NCI-H345 treated with DMSO at 0.1 percent for 48 hours (cell line): ENCODE measurements at regions not wholly inside any gene's neighbourhood (a gene's known extent, or its start where the extent isn't known, plus 50 kb on each side); places are given as distances from the start of the nearest gene placed in this dataset.

Experiments used
- DNase-seq: peaks from one replicate; lab custom pipeline; 2025; ENCODE audit not compliant: unreplicated experiment; lab: John Stamatoyannopoulos, UW

GRCh38 chr21:43364261-43364510, 62.7 kb downstream of the SIK1 start:
- DNase-seq, result no peak

- no peak for DNase-seq
These were observed 63.2 kb downstream of the SIK1 start for GRCh38 chr21:43363506-43364260.

DNA sequence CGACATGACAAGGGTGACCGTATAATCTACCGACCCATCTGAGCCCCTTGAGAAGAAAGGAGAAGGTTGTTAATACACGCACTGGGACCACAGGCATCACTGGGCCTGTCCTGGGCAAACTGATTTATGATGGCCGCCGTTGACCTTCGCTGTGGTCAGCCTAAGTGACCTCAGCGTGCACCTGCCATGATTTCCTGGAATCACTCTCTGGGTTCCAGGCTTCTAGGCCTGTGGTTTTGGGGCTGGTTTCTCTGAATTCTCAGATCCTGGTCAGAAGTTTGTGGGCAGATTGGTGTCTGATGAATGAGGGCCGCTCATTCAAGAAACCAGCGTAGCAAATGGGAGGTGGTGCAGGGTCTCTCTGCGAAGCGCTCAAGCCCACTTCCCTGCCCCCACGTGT, 64.0 kb downstream of the SIK1 start:
- no peak for DNase-seq

DNA sequence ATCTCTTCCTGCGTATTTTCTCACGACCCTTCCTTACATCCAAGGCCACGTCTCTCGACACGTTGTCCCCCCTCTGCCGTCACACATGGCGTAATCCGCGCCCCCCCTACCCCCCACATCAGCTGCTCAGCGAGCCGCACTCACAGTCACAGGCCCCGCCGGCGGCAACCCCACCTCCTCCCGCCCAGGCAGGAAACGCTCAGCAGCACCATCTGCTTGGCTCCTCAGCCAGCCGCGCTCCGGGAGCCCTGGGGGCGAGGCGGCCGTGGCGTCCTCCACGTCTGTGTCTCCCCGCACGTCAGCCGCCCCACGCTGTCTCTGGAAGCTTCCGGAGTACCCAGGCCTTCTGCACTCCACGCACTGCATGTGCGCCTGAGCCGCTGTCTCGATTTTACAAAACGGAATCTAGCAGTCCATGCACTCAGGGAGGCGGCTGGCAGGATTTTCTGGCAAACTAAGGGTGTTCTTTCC, 64.6 kb downstream of the SIK1 start:
- no peak for DNase-seq

- no peak for DNase-seq
These were observed 65.2 kb downstream of the SIK1 start for GRCh38 chr21:43361493-43362296.

DNA sequence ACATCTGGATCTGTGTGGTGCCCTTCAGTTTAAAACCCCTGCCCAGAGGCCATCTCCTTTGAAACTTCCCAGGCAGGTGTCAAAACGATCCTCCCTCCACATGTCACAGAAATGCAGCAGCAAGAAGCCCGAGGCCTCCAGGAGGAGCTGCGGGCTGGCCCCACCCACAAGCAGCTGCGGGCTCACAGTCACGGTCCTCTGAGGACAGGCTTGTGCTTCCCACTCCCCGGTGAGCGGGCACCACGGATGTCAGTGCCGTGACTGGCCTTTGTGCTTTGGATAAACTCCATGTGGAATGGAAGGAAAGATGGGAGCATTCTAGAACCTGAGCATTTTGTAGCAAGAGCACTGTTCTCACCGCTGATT, 65.8 kb downstream of the SIK1 start:
- DNase-seq, result peak; percentile 26

GRCh38 chr21:43360441-43361126, 66.3 kb downstream of the SIK1 start:
- no peak for DNase-seq

GRCh38 chr21:43358940-43359822, 67.8 kb downstream of the SIK1 start:
- no peak for DNase-seq

DNA sequence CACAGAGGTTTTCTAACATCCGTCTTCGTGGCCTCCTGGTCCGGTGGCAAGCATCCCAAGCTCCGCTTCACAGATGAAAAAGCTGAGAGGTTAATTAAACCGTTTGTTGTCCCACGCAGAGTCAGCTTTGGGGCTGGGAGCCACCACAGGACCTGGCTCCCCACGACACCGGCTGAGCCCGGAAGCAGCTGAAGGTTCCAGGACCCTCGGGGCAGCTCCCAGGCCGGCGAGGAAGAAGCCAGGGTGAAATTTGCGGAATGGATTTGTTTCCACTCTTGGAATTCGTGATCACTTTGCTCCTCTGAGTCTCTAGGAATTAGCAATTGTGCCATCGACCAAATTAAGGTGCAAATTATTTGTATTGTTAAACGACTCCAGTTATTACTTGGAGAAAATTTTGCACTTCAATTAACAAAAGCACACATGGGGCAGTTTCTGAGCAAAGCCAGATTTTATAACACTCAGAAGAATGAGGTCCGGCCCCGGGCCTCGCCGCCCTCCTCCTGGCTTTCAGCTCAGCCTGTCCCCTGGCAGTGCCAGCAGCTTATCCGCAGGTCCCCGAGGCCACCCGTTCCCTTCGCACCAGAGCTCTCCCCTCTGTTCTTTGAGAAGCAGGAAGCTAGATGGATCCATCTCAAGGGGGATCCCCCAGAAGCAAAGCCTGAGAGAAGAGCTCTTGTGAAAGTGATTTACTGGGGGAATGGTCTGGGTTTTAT, 69.1 kb downstream of the SIK1 start:
- no peak for DNase-seq

DNA sequence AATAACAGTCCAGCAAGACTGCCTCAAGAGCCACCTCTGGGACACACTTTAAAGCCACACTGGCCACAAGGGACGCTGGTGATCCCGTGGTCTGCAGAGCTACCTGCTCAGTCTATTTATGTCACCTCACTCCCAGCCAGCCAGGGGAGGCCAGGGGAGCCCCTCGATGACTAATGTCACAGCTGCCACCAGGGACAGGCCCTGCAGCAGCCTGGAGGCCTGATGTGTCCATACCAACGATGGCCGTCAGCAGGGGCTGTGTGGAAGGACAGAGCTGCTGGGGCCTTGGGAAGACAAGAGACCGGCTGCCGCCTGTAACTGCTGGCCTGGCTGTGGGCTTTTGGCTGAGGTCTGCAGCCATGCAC, 71.0 kb downstream of the SIK1 start:
- no peak for DNase-seq

DNA sequence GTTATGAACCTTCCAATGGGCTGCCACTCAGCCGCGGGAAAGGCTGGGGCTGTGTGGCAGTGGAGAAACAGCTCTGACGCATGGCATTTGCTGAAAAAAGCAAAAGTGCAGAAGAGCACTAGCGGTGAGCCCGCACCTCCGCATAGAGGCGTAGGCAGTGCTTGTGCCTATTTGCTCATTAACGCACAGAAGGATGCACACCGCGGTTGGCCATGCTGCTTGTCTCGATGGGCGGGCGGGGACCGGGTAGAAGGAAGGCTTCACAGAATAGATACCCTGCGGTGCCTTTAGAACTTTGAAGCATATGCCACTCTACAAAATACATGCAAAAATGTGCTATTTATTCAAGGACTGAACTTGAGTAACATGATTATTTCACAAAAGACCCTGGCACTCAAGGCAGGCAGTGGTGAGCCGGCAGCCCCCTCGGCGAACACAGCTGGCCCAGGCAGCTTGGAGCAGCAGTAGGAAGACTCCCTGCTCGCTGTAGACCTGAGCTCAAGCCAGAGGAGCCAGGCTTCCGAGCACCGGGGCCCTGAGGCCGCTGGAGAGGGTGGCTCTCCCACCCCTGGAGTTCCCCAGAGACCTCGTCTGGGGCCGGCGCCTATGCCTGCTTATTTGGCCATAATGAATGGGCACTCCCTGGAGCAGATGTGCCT, 71.5 kb downstream of the SIK1 start:
- peak; percentile 78 for DNase-seq

GRCh38 chr21:43354666-43355065, 72.3 kb downstream of the SIK1 start:
- DNase-seq, result no peak

GRCh38 chr21:43354026-43354420, 72.9 kb downstream of the SIK1 start:
- DNase-seq, result no peak

DNA sequence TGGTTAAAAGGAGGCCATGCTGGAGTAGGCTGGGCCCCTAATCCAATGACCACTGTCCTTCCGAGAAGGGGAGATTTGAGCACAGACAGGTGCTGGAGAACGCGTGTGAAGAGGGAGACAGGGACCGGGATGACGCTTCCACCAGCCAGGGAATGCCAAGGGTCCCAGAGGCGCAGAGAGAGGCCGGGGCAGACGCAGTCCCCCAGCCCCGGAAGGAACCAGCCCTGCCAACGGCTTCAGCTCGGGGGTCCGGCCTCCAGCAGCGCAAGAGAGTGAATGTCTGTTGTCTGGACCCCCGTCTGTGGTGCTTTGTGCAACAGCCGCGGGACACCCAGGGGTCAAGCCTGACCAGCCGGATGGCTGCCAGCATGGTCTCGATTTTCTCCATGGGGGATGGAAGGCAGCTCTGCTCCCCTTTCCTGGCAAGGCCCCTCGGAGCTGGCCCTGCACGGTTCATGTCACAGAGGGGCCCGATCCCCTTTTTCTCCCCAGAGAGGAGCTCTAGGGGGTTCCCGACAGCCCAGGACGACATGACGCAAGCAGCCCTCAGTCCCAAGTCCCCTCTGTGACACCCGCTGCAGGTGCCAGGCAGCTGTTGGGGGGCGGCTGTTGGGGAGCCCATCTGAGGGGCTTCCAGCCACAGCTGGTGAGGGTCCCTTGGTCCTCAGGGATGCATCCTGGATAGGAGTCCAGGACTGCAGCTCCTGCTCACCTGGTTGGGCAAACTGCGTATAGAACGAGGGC, 73.5 kb downstream of the SIK1 start:
- DNase-seq, result no peak

GRCh38 chr21:43352568-43353281, 74.2 kb downstream of the SIK1 start:
- no peak for DNase-seq

GRCh38 chr21:43352154-43352537, 74.8 kb downstream of the SIK1 start:
- no peak for DNase-seq

DNA sequence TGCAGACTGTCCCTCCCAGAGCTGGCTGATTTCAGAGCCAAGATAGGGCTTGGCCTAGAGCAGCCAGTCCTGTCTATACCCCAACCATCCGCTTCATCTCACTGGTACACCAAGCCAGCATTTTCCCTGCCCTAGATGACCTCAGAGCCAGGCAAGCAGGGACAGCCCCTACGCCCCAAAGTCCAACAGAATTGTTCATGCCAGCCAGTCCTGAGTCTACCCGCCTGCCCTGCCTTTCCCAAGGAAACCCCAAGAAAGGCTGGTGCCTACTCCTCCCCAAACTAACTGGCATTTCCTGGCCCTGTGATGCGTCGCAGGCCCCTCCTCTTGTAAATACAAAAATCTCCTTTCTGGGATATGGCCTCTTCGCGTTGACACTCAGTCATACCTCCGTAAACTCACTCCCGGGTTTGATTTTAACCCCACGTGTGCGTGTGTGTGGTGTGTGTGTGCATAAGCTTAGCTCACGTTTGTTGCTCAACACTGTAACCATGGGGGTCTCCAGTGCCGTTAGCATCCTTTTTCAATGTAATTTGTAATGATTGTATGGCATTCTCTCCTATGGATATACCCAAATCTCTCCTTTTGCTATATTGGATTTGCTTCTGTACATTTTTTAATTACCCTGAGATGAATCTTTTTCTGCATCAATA, 75.3 kb downstream of the SIK1 start:
- DNase-seq, result no peak

- no peak for DNase-seq
These were observed 77.3 kb downstream of the SIK1 start for GRCh38 chr21:43349644-43350043.
